HG03064 (cell line): ENCODE measurements at regions not wholly inside any gene's neighbourhood (a gene's known extent, or its start where the extent isn't known, plus 50 kb on each side); places are given as distances from the start of the nearest gene placed in this dataset.

Source experiments
- ATAC-seq: cut with Tn5 transposase; IDR thresholded peaks from one replicate; pipeline ENCODE4 v1.9.1; 2021; ENCODE audit warnings: low read depth; ENCODE audit not compliant: unreplicated experiment

DNA sequence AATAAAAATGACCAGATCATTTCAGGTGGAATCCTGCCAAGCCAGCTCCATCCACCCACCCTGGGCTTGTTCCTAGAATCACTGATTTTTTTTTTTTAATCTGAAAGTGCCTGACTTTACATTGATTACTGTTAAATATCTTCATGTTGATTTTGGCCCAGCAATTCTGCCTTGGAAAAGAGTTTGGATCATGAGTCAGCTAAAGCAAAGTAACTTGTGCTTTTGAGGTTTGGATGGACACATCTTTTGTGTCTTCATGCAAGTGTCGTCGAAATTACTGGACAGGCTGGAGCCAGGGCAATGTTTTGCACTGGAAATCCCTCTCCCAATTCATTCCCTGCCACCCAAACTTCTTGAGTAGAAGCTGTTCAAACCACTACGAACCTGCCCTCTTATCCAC is 164.0 kb upstream of the SYT13 start:
- ATAC-seq, result no peak

DNA sequence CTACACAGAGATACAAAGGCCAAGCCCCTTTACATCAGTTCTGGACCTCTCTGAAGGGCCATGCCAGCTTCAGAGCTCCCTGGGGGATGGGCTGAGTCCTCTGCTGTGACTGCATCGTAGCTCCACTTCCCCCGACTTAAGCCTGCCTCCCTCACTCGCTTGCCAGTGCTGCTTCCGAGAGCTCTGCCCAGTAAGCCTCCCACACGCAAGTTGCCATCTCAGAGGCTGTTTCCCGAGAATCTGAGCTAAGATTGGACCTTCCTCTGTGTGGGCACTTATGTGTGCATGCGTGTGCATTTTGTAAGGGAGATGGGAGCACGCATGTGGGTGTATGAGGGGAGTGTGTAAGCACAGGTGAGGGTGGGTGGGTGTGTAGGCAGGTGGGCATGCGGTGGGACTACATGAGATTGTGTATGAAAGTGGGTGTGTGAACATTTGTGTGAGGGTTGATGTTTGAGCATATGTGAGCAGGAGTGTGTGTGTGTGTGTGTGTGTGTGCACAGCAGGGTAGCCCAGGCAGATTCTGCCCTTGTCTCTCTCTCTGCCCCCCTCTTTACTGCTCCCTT is 163.0 kb upstream of the SYT13 start:
- no peak for ATAC-seq

DNA sequence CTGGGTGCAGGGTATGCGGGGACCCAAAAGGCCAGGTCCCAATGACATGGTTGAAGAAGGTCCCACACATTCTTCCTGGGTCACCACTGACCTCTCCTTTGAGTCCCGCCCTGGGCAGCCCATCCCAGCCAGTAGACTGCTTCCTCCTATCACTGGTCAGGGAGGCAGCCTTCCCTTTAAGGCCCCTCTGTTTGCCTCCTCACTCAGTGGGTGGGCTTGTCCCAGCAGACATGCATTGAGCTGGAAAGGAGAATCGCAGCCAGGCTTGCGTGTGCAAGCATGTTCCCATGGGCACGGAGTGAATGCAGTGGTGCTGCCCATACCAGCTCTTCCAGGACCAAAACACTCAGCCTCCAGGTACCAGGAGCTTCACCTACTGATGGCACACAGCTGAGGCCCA is 162.4 kb upstream of the SYT13 start:
- no peak for ATAC-seq

DNA sequence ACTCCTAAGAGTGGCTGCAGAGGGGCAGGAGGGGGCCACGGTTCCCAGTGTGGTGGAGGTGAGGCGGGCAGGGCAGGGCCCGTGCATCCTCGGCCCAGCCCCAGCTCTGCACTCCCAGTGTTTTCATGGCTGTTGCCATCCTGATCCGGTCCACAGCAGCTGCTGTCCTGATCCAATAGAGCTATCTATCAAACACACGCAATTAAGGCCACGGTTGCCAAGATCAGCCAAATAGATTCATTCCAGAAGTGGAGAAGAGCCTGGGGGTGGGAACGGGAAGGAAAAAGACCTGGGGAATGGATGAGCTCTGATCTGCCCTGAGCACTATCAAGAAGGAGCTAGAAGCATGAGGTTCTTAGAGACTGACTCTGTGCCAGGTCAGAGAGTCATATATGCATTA is 160.9 kb upstream of the SYT13 start:
- no peak for ATAC-seq

DNA sequence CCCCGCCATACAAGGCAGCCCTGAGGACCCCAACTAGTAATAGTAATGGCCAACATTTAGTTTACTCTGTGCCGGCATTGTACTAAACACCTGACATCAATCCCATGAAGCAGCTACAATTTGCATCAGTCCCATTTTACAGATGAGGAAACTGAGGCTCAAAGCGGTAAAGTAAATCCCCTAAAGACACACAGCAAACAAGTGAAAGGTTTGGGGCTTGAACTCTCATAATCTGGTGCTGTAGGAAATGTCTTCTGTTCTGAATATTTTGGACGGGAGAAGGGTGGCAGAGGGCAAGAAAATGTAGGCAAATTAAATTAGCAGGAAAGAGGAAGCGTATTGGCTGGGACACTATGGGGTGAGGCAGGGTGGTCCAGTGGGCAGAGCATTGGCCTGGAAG is 160.3 kb upstream of the SYT13 start:
- ATAC-seq, result no peak

DNA sequence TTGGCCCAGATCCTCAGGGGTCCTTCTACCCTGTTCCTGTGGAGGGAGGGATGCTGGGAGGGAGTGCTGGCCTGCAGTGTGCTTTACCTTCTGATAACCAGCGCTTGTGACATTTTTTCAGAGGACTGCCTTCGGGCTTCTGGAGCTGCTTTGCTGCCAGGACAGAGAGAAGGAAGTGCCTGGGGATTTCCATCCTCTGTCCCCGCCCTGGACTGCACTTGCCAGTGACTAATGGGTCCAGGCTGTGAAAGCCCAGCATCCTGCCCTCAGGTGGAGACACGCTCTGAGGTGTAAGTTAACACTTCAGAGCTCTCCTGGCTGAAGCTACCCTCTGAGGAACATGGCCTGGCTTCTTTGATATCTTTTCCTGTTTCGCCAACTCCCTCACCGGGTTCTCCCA is 158.7 kb upstream of the SYT13 start:
- ATAC-seq, result no peak

DNA sequence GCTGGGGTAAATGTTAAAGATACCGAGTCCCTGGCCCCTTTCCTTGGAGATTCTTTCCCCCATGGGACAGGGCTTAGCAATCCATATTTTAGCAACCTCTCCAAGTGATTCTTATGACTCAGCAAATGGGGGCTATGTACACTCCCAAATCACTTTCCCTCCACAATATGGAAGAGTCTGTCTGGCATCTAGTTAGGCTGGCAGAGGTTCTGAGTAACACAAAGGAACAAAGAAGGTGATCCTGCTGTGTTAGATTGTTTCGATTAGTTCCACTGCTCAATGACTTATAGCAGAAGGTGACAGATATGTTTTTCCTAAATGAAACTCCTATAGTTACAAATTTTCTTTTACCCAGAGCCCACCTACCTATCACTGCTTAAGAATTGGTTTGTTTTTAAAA is 154.0 kb upstream of the SYT13 start:
- no peak for ATAC-seq

DNA sequence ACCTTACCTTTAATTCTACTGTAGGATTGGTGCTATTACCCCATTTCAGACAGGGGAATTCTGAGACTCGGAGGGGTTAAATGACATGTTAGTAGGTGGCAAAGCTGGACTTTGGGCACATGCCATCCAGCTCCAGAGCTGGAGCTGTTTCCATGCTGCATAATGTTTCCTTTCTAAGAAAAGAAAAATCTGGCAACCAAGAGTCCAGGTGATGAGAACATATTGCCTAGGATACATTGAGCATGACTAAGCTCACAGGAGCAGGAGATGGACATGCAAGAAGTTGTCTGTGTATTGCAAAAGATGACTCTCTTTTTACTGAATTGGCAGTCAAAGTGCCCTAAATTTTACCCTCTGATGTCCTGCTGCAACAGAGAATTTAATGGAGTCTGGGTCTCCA is 150.8 kb upstream of the SYT13 start:
- ATAC-seq, result no peak

DNA sequence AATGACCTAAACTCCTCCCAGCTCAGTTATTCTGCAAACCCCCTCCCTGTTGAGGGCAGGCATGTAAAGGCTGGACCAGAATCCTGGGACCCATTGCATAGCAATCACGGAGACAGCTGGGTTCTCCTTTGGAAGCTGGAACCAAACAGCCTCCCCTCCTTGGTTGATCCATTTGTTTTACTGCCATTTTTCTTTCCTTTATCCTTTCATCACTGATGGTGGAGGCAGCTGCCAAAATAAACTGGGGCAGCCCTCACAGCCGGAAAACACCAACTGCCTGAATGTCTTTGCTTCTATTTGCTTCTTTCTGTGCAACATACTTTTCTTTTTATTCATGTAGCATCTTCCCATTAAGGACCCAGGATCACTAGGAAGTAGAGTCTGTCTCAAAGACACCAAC is 150.0 kb upstream of the SYT13 start:
- no peak for ATAC-seq

DNA sequence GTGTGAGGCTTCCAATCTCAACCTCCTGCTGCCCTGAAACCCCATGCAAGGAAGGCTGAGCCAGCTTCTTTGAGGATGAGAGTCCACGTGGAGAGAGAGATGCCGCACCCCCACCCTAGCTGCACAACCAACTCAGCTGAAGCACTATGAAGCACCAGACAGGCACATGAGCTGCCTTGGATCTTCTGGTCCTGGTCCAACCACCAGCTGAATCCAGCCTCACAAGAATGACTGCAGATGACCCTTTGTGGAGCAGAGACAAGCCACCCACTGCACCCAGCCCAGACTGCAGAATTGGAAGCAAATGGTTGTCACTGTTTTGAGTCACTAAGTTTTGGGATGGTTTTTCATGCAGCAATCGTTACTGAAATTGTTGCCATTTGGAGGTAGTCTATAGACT is 149.6 kb upstream of the SYT13 start:
- no peak for ATAC-seq

DNA sequence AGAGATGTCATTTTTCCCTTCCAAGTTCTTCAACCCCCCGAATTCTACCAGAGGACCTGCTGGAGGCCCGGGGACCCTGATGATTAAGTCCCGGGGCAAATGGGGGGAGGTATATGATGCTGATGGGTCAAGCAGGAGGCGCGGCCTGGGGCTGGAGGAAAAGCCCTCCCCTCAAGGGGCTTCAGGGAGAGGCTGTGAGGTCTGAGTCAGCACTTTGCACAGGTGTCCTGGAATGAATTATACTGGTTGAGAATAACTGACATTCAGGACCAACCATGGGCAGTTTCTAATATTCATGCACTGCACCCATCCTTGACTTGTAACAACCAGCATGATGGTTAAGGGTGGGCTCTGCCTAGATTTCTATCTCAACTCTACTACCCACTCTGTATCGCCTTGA is 146.8 kb upstream of the SYT13 start:
- no peak for ATAC-seq

DNA sequence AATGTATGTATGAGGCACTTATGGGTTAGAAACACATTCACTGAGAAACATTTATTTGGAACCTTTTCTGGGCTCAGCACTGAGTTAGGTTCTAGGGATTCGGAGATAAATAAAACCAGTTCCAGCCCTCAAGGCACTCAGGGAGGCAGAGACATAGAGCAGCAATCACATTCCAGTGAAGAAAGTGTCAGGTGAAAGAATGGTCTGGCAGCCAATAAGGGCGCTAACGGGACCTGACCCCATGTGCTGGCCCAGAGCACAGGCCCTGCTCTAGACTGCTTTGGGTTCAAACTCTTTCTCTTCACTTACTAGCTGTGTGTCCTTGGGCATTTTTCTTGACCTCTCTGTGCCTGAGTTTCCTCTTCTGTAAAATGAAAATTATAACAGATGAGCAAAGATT is 146.0 kb upstream of the SYT13 start:
- no peak for ATAC-seq

DNA sequence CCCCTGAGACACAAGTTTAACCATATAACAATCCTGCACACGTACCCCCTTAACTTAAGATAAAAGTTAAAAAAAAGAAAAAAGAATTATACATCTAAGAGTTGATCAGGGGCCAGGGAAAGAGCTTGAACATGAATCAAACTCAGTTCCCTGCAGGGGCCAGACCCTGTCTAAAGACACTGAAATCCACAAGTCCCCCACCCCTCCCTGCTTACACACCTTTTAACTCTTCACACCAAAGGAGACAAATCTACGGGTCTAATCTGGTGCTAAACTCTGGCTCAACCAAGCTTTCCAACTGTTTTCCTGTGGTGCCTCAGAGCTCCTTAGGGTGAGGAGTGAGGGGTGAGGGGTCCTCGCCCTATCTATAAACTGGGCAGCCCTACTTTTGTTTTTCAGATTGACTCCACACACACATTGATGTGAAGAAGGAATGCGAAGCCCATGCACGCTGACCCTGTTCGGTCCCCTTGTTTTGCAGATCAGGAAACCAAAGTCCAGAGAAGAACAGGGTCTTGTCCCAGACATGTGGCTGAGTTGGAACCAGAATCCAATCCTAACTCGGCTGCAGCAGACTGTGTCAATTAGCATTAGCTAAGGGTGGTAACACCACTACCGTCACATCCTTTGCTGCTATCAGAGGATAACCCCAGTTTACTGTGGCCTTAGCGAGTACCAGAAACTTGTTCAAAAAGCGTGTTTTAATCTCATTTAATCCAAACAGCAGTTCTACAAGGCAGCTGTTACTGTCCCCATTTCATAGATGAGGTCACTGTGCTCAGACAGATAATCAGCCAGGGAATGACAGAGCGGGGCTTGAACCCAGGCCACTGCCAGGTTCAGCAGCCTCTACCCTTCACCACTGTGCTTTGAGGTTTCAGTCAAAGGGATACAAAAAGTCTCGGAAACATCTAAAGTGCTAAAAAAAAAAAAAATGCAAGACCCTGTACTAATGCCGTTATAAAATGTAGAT is 145.2 kb upstream of the SYT13 start:
- no peak for ATAC-seq

DNA sequence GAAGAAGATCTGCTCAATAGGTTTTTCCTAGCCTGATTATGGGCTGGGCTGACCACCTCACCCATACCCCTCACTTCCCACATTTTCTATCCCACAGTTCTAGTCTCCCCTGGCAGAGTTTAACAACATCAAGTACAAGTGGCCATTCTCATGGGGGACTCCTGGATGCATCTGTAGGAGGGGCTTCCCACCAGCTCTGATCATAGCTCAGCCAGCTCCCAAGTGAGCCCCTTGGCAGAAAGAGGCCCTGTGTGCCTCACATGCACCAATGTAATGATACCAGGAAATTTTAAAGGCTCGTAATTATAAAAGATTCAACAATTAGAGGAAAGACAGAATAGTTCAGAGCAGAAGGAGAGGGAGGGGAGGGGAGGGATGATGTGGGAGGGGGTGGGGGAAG is 144.2 kb upstream of the SYT13 start:
- ATAC-seq, result no peak

DNA sequence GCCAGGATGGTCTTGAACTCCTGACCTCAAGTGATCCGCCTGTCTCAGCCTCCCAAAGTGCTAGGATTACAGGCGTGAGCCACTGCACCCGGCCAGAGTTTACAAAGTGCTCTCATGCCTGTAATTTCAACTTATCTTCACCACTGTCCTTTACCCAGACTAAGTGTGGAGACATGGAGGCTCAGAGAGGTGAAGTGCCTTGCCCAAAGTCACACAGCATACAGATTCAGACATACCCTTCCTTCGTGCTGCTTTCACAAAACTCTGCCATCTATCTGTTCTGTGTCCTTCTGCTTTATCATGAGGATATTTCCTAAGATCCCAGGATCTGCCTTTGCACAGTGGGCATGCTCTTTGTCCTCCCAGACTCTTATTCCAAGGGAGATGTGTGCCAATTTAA is 143.6 kb upstream of the SYT13 start:
- no peak for ATAC-seq

DNA sequence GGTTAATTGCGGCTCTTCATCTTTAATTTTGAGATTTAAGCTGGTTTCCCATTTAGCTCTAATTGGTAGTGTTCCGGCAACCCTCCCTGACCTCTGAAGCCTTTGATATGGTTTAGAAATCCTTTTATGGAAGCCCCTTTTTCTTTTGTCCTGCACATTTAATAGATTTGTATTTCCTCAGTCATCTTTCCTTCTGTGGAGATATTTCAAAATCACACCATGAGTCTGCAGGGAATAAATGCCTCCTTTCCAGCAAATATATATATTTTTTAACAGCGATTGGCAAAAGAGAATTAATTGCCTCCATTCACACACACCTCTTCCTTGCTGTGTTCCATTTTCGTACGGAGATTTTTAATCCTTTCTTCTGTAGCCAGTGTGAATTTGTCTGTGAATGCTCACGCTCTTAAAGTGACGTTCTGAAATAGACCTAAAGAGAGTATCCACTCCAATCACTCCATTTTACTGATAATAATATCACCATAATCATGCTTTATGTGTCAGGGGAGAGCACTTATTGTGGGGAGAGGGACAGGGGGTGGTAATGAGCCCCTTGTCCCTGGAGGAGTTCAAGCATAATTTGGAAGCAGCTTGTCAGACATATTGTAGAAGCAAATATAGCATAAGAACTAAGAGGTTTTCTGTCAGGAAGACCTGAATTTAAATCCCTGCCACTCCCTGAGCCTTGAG is 142.5 kb upstream of the SYT13 start:
- no peak for ATAC-seq

DNA sequence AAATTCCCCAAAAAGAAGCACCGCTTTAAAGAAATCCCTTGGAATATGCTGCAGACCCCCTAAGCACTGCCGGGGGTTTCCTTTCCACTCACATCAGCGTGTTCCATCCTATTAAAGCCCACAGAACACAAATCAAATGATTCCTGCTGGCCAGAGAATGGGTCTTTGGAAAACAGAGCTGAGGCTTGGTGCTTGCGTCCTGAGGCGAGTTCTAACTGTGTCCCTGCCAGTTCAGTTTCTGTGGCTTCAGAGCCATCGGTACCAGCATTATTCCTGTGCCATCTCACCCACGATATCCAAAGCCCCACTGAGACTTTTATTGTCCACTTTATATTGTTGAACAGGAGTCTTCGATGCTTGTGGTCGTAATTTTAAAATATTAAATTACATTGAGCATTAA is 142.0 kb upstream of the SYT13 start:
- ATAC-seq, result no peak

DNA sequence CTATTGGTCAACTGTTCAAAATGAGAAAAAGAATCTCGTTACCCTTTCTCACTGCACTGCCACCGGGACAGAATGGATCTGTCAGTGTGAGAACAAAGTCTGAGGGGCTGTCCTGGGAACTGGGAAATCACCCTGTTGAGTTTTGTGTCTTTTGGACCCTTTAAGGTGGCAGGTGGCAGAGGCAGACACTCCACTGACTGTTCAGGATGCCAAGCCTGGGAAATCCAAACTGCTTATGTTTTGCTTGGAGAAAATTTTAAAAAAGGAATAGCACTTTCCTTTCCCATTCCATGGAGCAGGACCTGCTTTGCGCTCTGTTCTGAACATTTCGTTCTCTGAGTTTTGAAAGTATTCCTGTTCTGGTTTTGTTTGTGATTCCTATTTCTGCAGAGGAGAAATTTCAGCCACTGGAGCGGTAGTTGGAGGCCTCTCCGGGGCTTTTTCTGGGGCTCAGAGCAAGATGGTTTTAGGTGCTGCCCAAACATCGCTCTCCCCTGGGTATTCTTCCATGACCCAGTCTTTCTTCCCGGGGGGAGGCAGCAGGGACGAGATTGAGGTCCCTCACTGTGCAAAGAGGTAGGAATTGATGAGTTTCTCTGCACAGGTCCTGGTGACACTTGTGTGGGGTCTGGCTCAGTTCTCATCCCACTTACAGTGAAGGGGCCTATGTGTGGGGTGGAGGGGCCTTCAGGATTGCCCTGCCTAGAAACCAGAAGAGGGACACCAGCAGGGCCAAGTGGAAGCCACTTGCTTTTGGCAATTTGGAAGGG is 138.5 kb upstream of the SYT13 start:
- ATAC-seq, result no peak

DNA sequence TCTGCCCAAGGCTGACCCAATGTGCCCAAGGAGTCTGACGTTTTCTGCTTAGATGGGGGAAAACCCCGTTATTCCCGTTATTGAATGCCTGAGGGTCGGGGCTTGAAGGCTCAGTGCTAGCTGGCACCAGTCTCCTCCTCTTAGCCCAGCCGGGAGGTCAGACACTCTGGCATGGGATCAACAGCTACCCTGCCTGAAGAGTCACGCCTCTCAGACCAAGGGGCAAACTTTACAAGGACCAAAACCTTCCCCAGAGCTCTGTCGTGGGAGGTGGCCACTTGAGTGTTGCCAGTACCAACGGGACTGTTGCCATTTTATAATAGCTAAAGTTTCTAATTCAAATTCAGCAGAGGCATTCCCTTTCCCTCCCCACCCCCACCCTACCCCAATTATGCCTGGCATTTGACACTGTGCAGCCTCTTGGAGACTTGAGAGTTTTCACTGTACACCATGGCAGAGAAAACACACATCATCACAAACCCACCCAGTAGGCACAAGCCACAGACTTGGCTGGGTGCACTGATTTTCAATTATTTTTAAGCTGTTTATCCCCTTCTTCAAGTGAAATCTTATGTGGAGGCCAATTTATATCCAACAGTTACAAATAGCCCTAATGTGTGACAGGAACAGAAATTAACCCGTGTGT is 137.5 kb upstream of the SYT13 start:
- no peak for ATAC-seq

DNA sequence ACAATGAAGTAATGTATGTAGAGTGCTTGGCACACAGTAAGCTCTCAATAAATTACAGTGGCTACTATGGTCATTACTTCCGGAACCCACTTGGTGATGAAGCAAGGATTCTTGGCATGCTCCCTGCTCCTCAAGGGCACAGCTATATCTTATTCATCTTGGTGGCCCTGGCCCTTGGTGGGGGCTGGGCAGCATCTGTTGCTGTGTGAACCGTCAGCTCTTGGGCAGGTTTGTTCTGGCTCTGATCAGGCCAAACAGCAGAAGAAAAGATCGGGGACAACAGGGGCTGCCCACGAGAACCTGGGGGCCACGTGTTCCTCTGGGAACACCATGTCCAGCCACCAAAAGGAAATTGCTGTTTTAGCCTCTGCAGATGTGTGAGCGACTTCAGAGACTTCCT is 136.9 kb upstream of the SYT13 start:
- no peak for ATAC-seq

DNA sequence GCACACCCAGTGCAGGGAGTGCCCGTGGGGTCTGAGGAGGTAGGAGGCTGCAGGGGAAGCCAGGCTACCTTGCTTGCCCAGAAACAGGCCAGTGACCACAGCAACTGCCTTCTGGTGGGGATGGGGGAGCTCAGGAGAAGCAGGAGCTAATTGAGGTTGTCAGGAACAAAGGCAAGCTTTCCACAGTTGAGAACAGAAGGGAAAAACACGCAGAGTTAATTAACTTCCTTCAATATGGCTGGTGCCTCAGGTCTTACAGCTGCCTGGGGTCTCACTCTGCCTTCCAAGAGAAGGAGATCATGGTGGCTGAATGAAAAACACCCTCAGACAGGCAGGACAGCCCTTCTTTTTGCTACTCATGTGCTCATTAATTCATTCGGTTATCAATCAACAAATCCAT is 127.9 kb upstream of the SYT13 start:
- no peak for ATAC-seq
